ENCODE measurements at regions not wholly inside any gene's neighbourhood (a gene's known extent, or its start where the extent isn't known, plus 50 kb on each side); places are given as distances from the start of the nearest gene placed in this dataset.

- Mint-ChIP-seq H3K4me3 (no peak overlapping the region), H3K27ac (no peak overlapping the region)
Measured at GRCh38 chr2:217057773-217058172, 197.9 kb upstream of the TNP1 start.

GRCh38 chr2:217055624-217056023 lies 195.8 kb upstream of the TNP1 start:
- no peaks in the 10 kb centered on the region for H3K9me3 Mint-ChIP-seq
- no peak overlapping the region for H3K27ac Mint-ChIP-seq
- H3K27me3 Mint-ChIP-seq, result peaks cover 2% of the 10 kb centered on the region
- H3K4me1 Mint-ChIP-seq, result no peaks in the 10 kb centered on the region
- H3K36me3 Mint-ChIP-seq, result no peaks in the 10 kb centered on the region
- no peak overlapping the region for H3K4me3 Mint-ChIP-seq

More at GRCh38 chr2:217057773-217058172, 197.9 kb upstream of the TNP1 start:
- Mint-ChIP-seq H3K27me3 (peaks cover 2% of the 10 kb centered on the region), H3K9me3 (no peaks in the 10 kb centered on the region), H3K4me1 (no peaks in the 10 kb centered on the region), H3K36me3 (no peaks in the 10 kb centered on the region)

GRCh38 chr2:217054791-217055190 lies 194.9 kb upstream of the TNP1 start:
- no peak overlapping the region for H3K27ac Mint-ChIP-seq
- no peaks in the 10 kb centered on the region for H3K9me3 Mint-ChIP-seq
- no peak overlapping the region for H3K4me3 Mint-ChIP-seq
- peaks cover 2% of the 10 kb centered on the region for H3K27me3 Mint-ChIP-seq
- H3K36me3 Mint-ChIP-seq, result no peaks in the 10 kb centered on the region
- H3K4me1 Mint-ChIP-seq, result no peaks in the 10 kb centered on the region

- no peaks in the 10 kb centered on the region for H3K4me1 Mint-ChIP-seq
- no peaks in the 10 kb centered on the region for H3K9me3 Mint-ChIP-seq
- H3K36me3 Mint-ChIP-seq, result no peaks in the 10 kb centered on the region
- no peak overlapping the region for H3K27ac Mint-ChIP-seq
- H3K4me3 Mint-ChIP-seq, result no peak overlapping the region
- H3K27me3 Mint-ChIP-seq, result peaks cover 8% of the 10 kb centered on the region
Measured at GRCh38 chr2:217052856-217053577, 193.2 kb upstream of the TNP1 start.

GRCh38 chr2:217051416-217051815 lies 191.6 kb upstream of the TNP1 start:
- Mint-ChIP-seq H3K27me3 (peaks cover 8% of the 10 kb centered on the region), H3K36me3 (no peaks in the 10 kb centered on the region), H3K4me1 (no peaks in the 10 kb centered on the region), H3K9me3 (no peaks in the 10 kb centered on the region), H3K27ac (no peak overlapping the region), H3K4me3 (no peak overlapping the region)

- H3K4me3 Mint-ChIP-seq, result no peak overlapping the region
- peaks cover 9% of the 10 kb centered on the region for H3K27me3 Mint-ChIP-seq
- no peaks in the 10 kb centered on the region for H3K9me3 Mint-ChIP-seq
- no peaks in the 10 kb centered on the region for H3K36me3 Mint-ChIP-seq
- H3K4me1 Mint-ChIP-seq, result no peaks in the 10 kb centered on the region
- H3K27ac Mint-ChIP-seq, result no peak overlapping the region
Measured at GRCh38 chr2:217049956-217050355, 190.1 kb upstream of the TNP1 start.

GRCh38 chr2:217049422-217049821 lies 189.6 kb upstream of the TNP1 start:
- H3K4me1 Mint-ChIP-seq, result no peaks in the 10 kb centered on the region
- no peaks in the 10 kb centered on the region for H3K36me3 Mint-ChIP-seq
- no peaks in the 10 kb centered on the region for H3K9me3 Mint-ChIP-seq
- peaks cover 9% of the 10 kb centered on the region for H3K27me3 Mint-ChIP-seq
- no peak overlapping the region for H3K4me3 Mint-ChIP-seq
- no peak overlapping the region for H3K27ac Mint-ChIP-seq

- Mint-ChIP-seq H3K27me3 (peaks cover 7% of the 10 kb centered on the region), H3K36me3 (no peaks in the 10 kb centered on the region), H3K4me3 (no peak overlapping the region), H3K4me1 (no peaks in the 10 kb centered on the region), H3K9me3 (no peaks in the 10 kb centered on the region), H3K27ac (no peak overlapping the region)
Measured at GRCh38 chr2:217048730-217049129, 188.9 kb upstream of the TNP1 start.

- H3K4me1 Mint-ChIP-seq, result no peaks in the 10 kb centered on the region
- H3K27me3 Mint-ChIP-seq, result peaks cover 7% of the 10 kb centered on the region
- H3K36me3 Mint-ChIP-seq, result no peaks in the 10 kb centered on the region
- H3K9me3 Mint-ChIP-seq, result no peaks in the 10 kb centered on the region
- H3K4me3 Mint-ChIP-seq, result no peak overlapping the region
- H3K27ac Mint-ChIP-seq, result no peak overlapping the region
Measured at GRCh38 chr2:217047631-217048030, 187.8 kb upstream of the TNP1 start.

- H3K27me3 Mint-ChIP-seq, result peaks cover 7% of the 10 kb centered on the region
- no peaks in the 10 kb centered on the region for H3K4me1 Mint-ChIP-seq
- H3K36me3 Mint-ChIP-seq, result no peaks in the 10 kb centered on the region
- H3K4me3 Mint-ChIP-seq, result no peak overlapping the region
- H3K27ac Mint-ChIP-seq, result no peak overlapping the region
- H3K9me3 Mint-ChIP-seq, result no peaks in the 10 kb centered on the region
Measured at GRCh38 chr2:217047209-217047608, 187.3 kb upstream of the TNP1 start.

GRCh38 chr2:217045700-217046475 lies 186.0 kb upstream of the TNP1 start:
- H3K27ac Mint-ChIP-seq, result no peak overlapping the region
- H3K27me3 Mint-ChIP-seq, result peaks cover 7% of the 10 kb centered on the region
- no peak overlapping the region for H3K4me3 Mint-ChIP-seq
- H3K36me3 Mint-ChIP-seq, result no peaks in the 10 kb centered on the region
- H3K4me1 Mint-ChIP-seq, result no peaks in the 10 kb centered on the region
- H3K9me3 Mint-ChIP-seq, result no peaks in the 10 kb centered on the region

- Mint-ChIP-seq H3K36me3 (no peaks in the 10 kb centered on the region), H3K9me3 (no peaks in the 10 kb centered on the region), H3K27me3 (no peaks in the 10 kb centered on the region), H3K4me3 (no peak overlapping the region), H3K27ac (no peak overlapping the region), H3K4me1 (no peaks in the 10 kb centered on the region)
Measured at GRCh38 chr2:217040099-217040498, 180.2 kb upstream of the TNP1 start.

- H3K27ac Mint-ChIP-seq, result no peak overlapping the region
- no peaks in the 10 kb centered on the region for H3K36me3 Mint-ChIP-seq
- no peak overlapping the region for H3K4me3 Mint-ChIP-seq
- no peaks in the 10 kb centered on the region for H3K27me3 Mint-ChIP-seq
- no peaks in the 10 kb centered on the region for H3K4me1 Mint-ChIP-seq
- H3K9me3 Mint-ChIP-seq, result no peaks in the 10 kb centered on the region
Measured at GRCh38 chr2:217038001-217038400, 178.1 kb upstream of the TNP1 start.

GRCh38 chr2:217037353-217037752 lies 177.5 kb upstream of the TNP1 start:
- no peaks in the 10 kb centered on the region for H3K27me3 Mint-ChIP-seq
- no peaks in the 10 kb centered on the region for H3K36me3 Mint-ChIP-seq

GRCh38 chr2:217035967-217036366 lies 176.1 kb upstream of the TNP1 start:
- Mint-ChIP-seq H3K36me3 (no peaks in the 10 kb centered on the region), H3K27me3 (no peaks in the 10 kb centered on the region), H3K4me3 (no peak overlapping the region), H3K27ac (no peak overlapping the region), H3K4me1 (no peaks in the 10 kb centered on the region), H3K9me3 (no peaks in the 10 kb centered on the region)

More at GRCh38 chr2:217037353-217037752, 177.5 kb upstream of the TNP1 start:
- Mint-ChIP-seq H3K4me3 (no peak overlapping the region), H3K4me1 (no peaks in the 10 kb centered on the region), H3K27ac (no peak overlapping the region), H3K9me3 (no peaks in the 10 kb centered on the region)

GRCh38 chr2:217033186-217033585 lies 173.3 kb upstream of the TNP1 start:
- H3K4me1 Mint-ChIP-seq, result no peaks in the 10 kb centered on the region
- no peak overlapping the region for H3K27ac Mint-ChIP-seq
- H3K4me3 Mint-ChIP-seq, result no peak overlapping the region
- H3K36me3 Mint-ChIP-seq, result no peaks in the 10 kb centered on the region
- H3K27me3 Mint-ChIP-seq, result peaks cover 5% of the 10 kb centered on the region
- no peaks in the 10 kb centered on the region for H3K9me3 Mint-ChIP-seq

Measured in activated naive CD4-positive, alpha-beta T cell treated with anti-CD3 and anti-CD28 coated beads, Interleukin-2, amount 50 U/mL, for 24 hours (primary cell).